IMR-90 (cell line): ENCODE measurements at regions not wholly inside any gene's neighbourhood (a gene's known extent, or its start where the extent isn't known, plus 50 kb on each side); places are given as distances from the start of the nearest gene placed in this dataset.

ENCODE experiments used
- ATAC-seq: fragments of 200-7000 bp; cut with Tn5 transposase; 2 replicates; pipeline ENCODE4 v1.9.1; 2020; ENCODE audit warnings: low read depth, mild to moderate bottlenecking, moderate library complexity
- BruUV-seq: library from RNA; stranded (reverse); fragments of 400-500 nt; replicated peaks from 2 replicates; lab custom pipeline; 2021; lab: Mats Ljungman, UMichigan
- CTCF ChIA-PET: fragments of 300-600 bp; formaldehyde crosslinking; extraction: SDS; loops from one replicate; lab custom pipeline; 2021; ENCODE audit warnings: antibody characterized with exemption; lab: Yijun Ruan, JAX
- POLR2A ChIA-PET: fragments of 300-600 bp; sonication (Branson Sonifier 250); formaldehyde crosslinking; loops from one replicate; lab custom pipeline; 2022; ENCODE audit warnings: antibody characterized with exemption; ENCODE audit not compliant: unreplicated experiment; lab: Charles Lee
- DNase-seq: peaks from one replicate; pipeline ENCODE4 v3.0.0; 2013
- H2AFZ ChIP-seq: replicated peaks from 2 replicates; pipeline ENCODE3; 2013; ENCODE audit warnings: low read length, mild to moderate bottlenecking; ENCODE audit not compliant: poor library complexity
- H2AK5ac ChIP-seq: 2 replicates; pipeline ENCODE4 v1.6.1; 2013; ENCODE audit warnings: low read depth, low read length, inconsistent platforms
- H2AK9ac ChIP-seq: replicated peaks from 2 replicates; pipeline ENCODE3; 2013; ENCODE audit warnings: mild to moderate bottlenecking, low read depth, low read length, moderate library complexity; ENCODE audit not compliant: poor library complexity
- H2BK120ac ChIP-seq: 2 replicates; pipeline ENCODE4 v1.6.1; 2013; ENCODE audit warnings: low read depth, low read length, inconsistent platforms
- H2BK15ac ChIP-seq: 3 replicates; pipeline ENCODE4 v1.6.1; 2013; ENCODE audit warnings: low read depth, low read length, inconsistent platforms
- H2BK20ac ChIP-seq: 2 replicates; pipeline ENCODE4 v1.6.1; 2013; ENCODE audit warnings: low read depth, mild to moderate bottlenecking, inconsistent platforms, low read length, moderate library complexity
- H2BK5ac ChIP-seq: 2 replicates; pipeline ENCODE4 v1.6.1; 2013; ENCODE audit warnings: mild to moderate bottlenecking, low read depth, low read length, inconsistent platforms; ENCODE audit not compliant: poor library complexity, severe bottlenecking
- H3K14ac ChIP-seq: replicated peaks from 2 replicates; pipeline ENCODE4 v1.6.1; 2013; ENCODE audit warnings: low read depth, low read length, inconsistent platforms
- H3K18ac ChIP-seq: 2 replicates; pipeline ENCODE4 v1.6.1; 2013; ENCODE audit warnings: low read depth, low read length, control low read depth
- H3K23ac ChIP-seq: 2 replicates; pipeline ENCODE4 v1.6.1; 2013; ENCODE audit warnings: low read depth, low read length, inconsistent platforms
- H3K27ac ChIP-seq: 2 replicates; pipeline ENCODE4 v1.5.1; 2013; ENCODE audit warnings: mild to moderate bottlenecking, control low read depth, low read length; ENCODE audit not compliant: insufficient read depth
- H3K27me3 ChIP-seq: 2 replicates; pipeline ENCODE4 v1.6.1; 2013; ENCODE audit warnings: low read length; ENCODE audit not compliant: control insufficient read depth, insufficient read depth
- H3K36me3 ChIP-seq: 2 replicates; pipeline ENCODE4 v1.6.1; 2013; ENCODE audit warnings: low read length, mixed read lengths; ENCODE audit not compliant: control insufficient read depth, insufficient read depth
- H3K4ac ChIP-seq: 2 replicates; pipeline ENCODE4 v1.6.1; 2013; ENCODE audit warnings: low read depth, low read length, inconsistent platforms
- H3K4me1 ChIP-seq: 2 replicates; pipeline ENCODE4 v1.6.1; 2013; ENCODE audit warnings: low read length, mixed read lengths; ENCODE audit not compliant: control insufficient read depth, insufficient read depth
- H3K4me2 ChIP-seq: 2 replicates; pipeline ENCODE4 v1.6.1; 2013; ENCODE audit warnings: low read depth, mild to moderate bottlenecking, control low read depth, low read length, moderate library complexity
- H3K4me3 ChIP-seq: 2 replicates; pipeline ENCODE4 v1.5.1; 2013; ENCODE audit warnings: low read depth, mild to moderate bottlenecking, control low read depth, low read length, moderate library complexity; ENCODE audit not compliant: insufficient read depth
- H3K56ac ChIP-seq: 2 replicates; pipeline ENCODE4 v1.6.1; 2013; ENCODE audit warnings: low read length, inconsistent platforms; ENCODE audit not compliant: insufficient read depth; ENCODE audit errors: extremely low read depth
- H3K79me1 ChIP-seq, 2 experiments: 2 replicates each; pipeline ENCODE4 v1.6.1; 2013; ENCODE audit warnings: low read length in 2 of 2, inconsistent platforms in 1 of 2, low read depth in 1 of 2
- H3K9ac ChIP-seq: 2 replicates; pipeline ENCODE4 v1.6.1; 2013; ENCODE audit warnings: low read depth, low read length, control low read depth
- H3K9me1 ChIP-seq: 2 replicates; pipeline ENCODE4 v1.6.1; 2013; ENCODE audit warnings: low read length, inconsistent platforms; ENCODE audit not compliant: insufficient read depth
- H3K9me3 ChIP-seq: 2 replicates; pipeline ENCODE4 v1.6.1; 2013; ENCODE audit warnings: low read length; ENCODE audit not compliant: control insufficient read depth, insufficient read depth
- H4K20me1 ChIP-seq: 2 replicates; pipeline ENCODE4 v1.6.1; 2013; ENCODE audit warnings: low read length, inconsistent platforms; ENCODE audit not compliant: insufficient read depth
- H4K5ac ChIP-seq: 2 replicates; pipeline ENCODE4 v1.6.1; 2013; ENCODE audit warnings: mild to moderate bottlenecking, low read depth, low read length, control low read depth
- H4K8ac ChIP-seq, 2 experiments: 2 replicates each; pipeline ENCODE4 v1.6.1; 2013; ENCODE audit warnings: low read depth in 2 of 2, low read length in 2 of 2, control low read depth in 1 of 2, inconsistent platforms in 1 of 2
- H4K91ac ChIP-seq: 2 replicates; pipeline ENCODE4 v1.6.1; 2013; ENCODE audit warnings: low read depth, low read length, inconsistent platforms; ENCODE audit not compliant: insufficient read depth
- BHLHE40 ChIP-seq: fragments of 150-350 bp; IDR thresholded peaks from 2 replicates; pipeline ENCODE4 v1.6.1; 2016; ENCODE audit warnings: mild to moderate bottlenecking, low read depth, low read length
- CEBPB ChIP-seq: IDR thresholded peaks from 2 replicates; pipeline ENCODE4 v1.6.1; 2012; ENCODE audit warnings: low read depth, low read length, improper control_type of control experiment
- CHD1 ChIP-seq: IDR thresholded peaks from 2 replicates; pipeline ENCODE4 v1.6.1; 2012; ENCODE audit warnings: low read depth, low read length, improper control_type of control experiment
- ELK1 ChIP-seq: fragments of 150-350 bp; IDR thresholded peaks from 2 replicates; pipeline ENCODE4 v1.6.1; 2016; ENCODE audit warnings: low read depth, mild to moderate bottlenecking, low read length, moderate library complexity, borderline replicate concordance
- FOS ChIP-seq: fragments of 150-350 bp; IDR thresholded peaks from 2 replicates; pipeline ENCODE4 v1.6.1; 2016; ENCODE audit warnings: low read depth, low read length
- MAFK ChIP-seq: IDR thresholded peaks from 2 replicates; pipeline ENCODE4 v1.6.1; 2012; ENCODE audit warnings: low read depth, low read length, improper control_type of control experiment
- MAZ ChIP-seq: IDR thresholded peaks from 2 replicates; pipeline ENCODE4 v1.6.1; 2012; ENCODE audit warnings: low read depth, mild to moderate bottlenecking, low read length, improper control_type of control experiment, moderate library complexity, borderline replicate concordance
- MXI1 ChIP-seq: IDR thresholded peaks from 2 replicates; pipeline ENCODE4 v1.6.1; 2012; ENCODE audit warnings: low read depth, mild to moderate bottlenecking, low read length, moderate library complexity, borderline replicate concordance
- NFE2L2 ChIP-seq: fragments of 150-350 bp; IDR thresholded peaks from 2 replicates; pipeline ENCODE4 v1.6.1; 2016; ENCODE audit warnings: low read depth, mild to moderate bottlenecking, low read length
- POLR2A ChIP-seq: IDR thresholded peaks from 2 replicates; pipeline ENCODE4 v1.6.1; 2012; ENCODE audit warnings: mild to moderate bottlenecking, low read depth, low read length
- RAD21 ChIP-seq: IDR thresholded peaks from 2 replicates; pipeline ENCODE4 v1.6.1; 2012; ENCODE audit warnings: low read length, improper control_type of control experiment
- RCOR1 ChIP-seq: IDR thresholded peaks from 2 replicates; pipeline ENCODE4 v1.6.1; 2012; ENCODE audit warnings: mild to moderate bottlenecking, low read length, improper control_type of control experiment; ENCODE audit not compliant: insufficient replicate concordance
- RFX5 ChIP-seq: IDR thresholded peaks from 2 replicates; pipeline ENCODE4 v1.8.0; 2012; ENCODE audit warnings: low read depth, mild to moderate bottlenecking, low read length, moderate library complexity
- SMC3 ChIP-seq: fragments of 150-350 bp; IDR thresholded peaks from 2 replicates; pipeline ENCODE4 v1.6.1; 2016; ENCODE audit warnings: low read depth, mild to moderate bottlenecking, antibody characterized with exemption, low read length, moderate library complexity
- USF2 ChIP-seq: fragments of 150-350 bp; IDR thresholded peaks from 2 replicates; pipeline ENCODE4 v1.6.1; 2017; ENCODE audit warnings: mild to moderate bottlenecking, antibody characterized with exemption, low read length, low read depth
- WGBS, 2 experiments: methylation state at CpG; one replicate each; pipeline versions ENCODE4 v1.1.5 to v1.1.7; 2013; ENCODE audit warnings: missing lambda C conversion rate in 2 of 2; ENCODE audit not compliant: insufficient read length in 1 of 2; ENCODE audit errors: extremely low coverage in 2 of 2; 5-methylcytosine and 5-hydroxymethylcytosine counted together
- dilution Hi-C: fragments of 300-500 bp; cut with HindIII; formaldehyde crosslinking; loops from one replicate; pipeline ENCODE4 v1.14.3; 2018; ENCODE audit warnings: low sequenced_read_pairs; ENCODE audit not compliant: unreplicated experiment
- in situ Hi-C: fragments of 300-500 bp; cut with MboI; formaldehyde crosslinking; loops from 3 replicates; pipeline ENCODE4 v1.14.3; 2019; ENCODE audit warnings: low sequenced_read_pairs, inconsistent platforms, mixed read lengths
- intact Hi-C: fragments of 100-400 bp; cut with micrococcal nuclease; formaldehyde crosslinking; loops from 2 replicates; pipeline ENCODE4 v1.10.0; 2022
- TF ChIP-seq, protein P1 (sequence below): conservative IDR thresholded peaks from 2 replicates; pipeline ENCODE4 v1.5.1; 2012; ENCODE audit warnings: mild to moderate bottlenecking, low read depth, low read length, improper control_type of control experiment

GRCh38 chr6:99814230-99814928, 179.6 kb downstream of the MCHR2 start:
- TF ChIP-seq RAD21 = no peak
- TF ChIP-seq, protein P1, sequence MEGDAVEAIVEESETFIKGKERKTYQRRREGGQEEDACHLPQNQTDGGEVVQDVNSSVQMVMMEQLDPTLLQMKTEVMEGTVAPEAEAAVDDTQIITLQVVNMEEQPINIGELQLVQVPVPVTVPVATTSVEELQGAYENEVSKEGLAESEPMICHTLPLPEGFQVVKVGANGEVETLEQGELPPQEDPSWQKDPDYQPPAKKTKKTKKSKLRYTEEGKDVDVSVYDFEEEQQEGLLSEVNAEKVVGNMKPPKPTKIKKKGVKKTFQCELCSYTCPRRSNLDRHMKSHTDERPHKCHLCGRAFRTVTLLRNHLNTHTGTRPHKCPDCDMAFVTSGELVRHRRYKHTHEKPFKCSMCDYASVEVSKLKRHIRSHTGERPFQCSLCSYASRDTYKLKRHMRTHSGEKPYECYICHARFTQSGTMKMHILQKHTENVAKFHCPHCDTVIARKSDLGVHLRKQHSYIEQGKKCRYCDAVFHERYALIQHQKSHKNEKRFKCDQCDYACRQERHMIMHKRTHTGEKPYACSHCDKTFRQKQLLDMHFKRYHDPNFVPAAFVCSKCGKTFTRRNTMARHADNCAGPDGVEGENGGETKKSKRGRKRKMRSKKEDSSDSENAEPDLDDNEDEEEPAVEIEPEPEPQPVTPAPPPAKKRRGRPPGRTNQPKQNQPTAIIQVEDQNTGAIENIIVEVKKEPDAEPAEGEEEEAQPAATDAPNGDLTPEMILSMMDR = no peak
- TF ChIP-seq USF2 = no peak
- no peak for TF ChIP-seq FOS
- no peak for TF ChIP-seq POLR2A
- no peak for TF ChIP-seq BHLHE40
- TF ChIP-seq ELK1 = no peak
- TF ChIP-seq MAZ = no peak
- TF ChIP-seq RCOR1 = no peak
- TF ChIP-seq RFX5 = no peak
- TF ChIP-seq CHD1 = no peak
- no peak for TF ChIP-seq CEBPB
- no peak for TF ChIP-seq NFE2L2
- TF ChIP-seq MXI1 = no peak
- TF ChIP-seq MAFK = no peak
- no peak for TF ChIP-seq SMC3
- H2AFZ ChIP-seq = no peak overlapping the region
- no peaks in the 10 kb centered on the region for H3K4me1 ChIP-seq
- no peak overlapping the region for H3K9ac ChIP-seq
- no peak overlapping the region for H2AK9ac ChIP-seq
- H2BK15ac ChIP-seq = no peak overlapping the region
- no peaks in the 10 kb centered on the region for H3K36me3 ChIP-seq
- ATAC-seq = no peak
- peaks cover 2% of the 10 kb centered on the region for H3K27me3 ChIP-seq
- no peak overlapping the region for H2BK120ac ChIP-seq
- no TSS peak for BruUV-seq
- H4K5ac ChIP-seq = no peak overlapping the region
- dilution Hi-C loops = no loop called here
- no peaks in the 10 kb centered on the region for H4K20me1 ChIP-seq
- H3K14ac ChIP-seq = no peak overlapping the region
- no CpG with 5 or more reads among the region's 6 CpGs for WGBS, 2 experiments
- DNase-seq = no peak
- no peak overlapping the region for H3K56ac ChIP-seq
- intact Hi-C loops = no loop called here
- no peak overlapping the region for H3K4ac ChIP-seq
- H3K18ac ChIP-seq = no peak overlapping the region
- H3K9me1 ChIP-seq = no peaks in the 10 kb centered on the region
- no peak overlapping the region for H3K4me3 ChIP-seq
- H3K79me1 ChIP-seq = no peaks in the 10 kb centered on the region
- ChIA-PET CTCF (no interaction called here), POLR2A (no interaction called here)
- no peaks in the 10 kb centered on the region for H3K9me3 ChIP-seq
- no peak overlapping the region for H3K27ac ChIP-seq
- no peak overlapping the region for H2AK5ac ChIP-seq
- no peak overlapping the region for H4K8ac ChIP-seq
- in situ Hi-C loops = no loop called here
- H2BK5ac ChIP-seq = no peak overlapping the region
- H3K23ac ChIP-seq = no peak overlapping the region
- H3K4me2 ChIP-seq = no peak overlapping the region
- no peak overlapping the region for H4K91ac ChIP-seq
- no peak overlapping the region for H2BK20ac ChIP-seq
